SK-N-SH (cell line): ENCODE measurements at regions not wholly inside any gene's neighbourhood (a gene's known extent, or its start where the extent isn't known, plus 50 kb on each side); places are given as distances from the start of the nearest gene placed in this dataset.

ENCODE experiments used
- CHD2 ChIP-seq: fragments of 150-350 bp; IDR thresholded peaks from 2 replicates; pipeline ENCODE4 v1.6.1; 2018; ENCODE audit warnings: low read length; ENCODE audit not compliant: partially characterized antibody
- GATA2 ChIP-seq: sonication (generic); formaldehyde crosslinking; IDR thresholded peaks from 2 replicates; pipeline ENCODE4 v1.5.0; 2020; ENCODE audit warnings: mild to moderate bottlenecking, missing genetic modification reagents
- JUND ChIP-seq: IDR thresholded peaks from 2 replicates; pipeline ENCODE4 v1.4.0; 2012
- MXI1 ChIP-seq: IDR thresholded peaks from 2 replicates; pipeline ENCODE4 v1.6.1; 2012; ENCODE audit warnings: mild to moderate bottlenecking, low read depth, low read length, improper control_type of control experiment
- RAD21 ChIP-seq: IDR thresholded peaks from 2 replicates; pipeline ENCODE4 v1.6.1; 2012; ENCODE audit warnings: mild to moderate bottlenecking, low read length
- RCOR1 ChIP-seq: fragments of 150-350 bp; IDR thresholded peaks from 2 replicates; pipeline ENCODE4 v1.6.1; 2017; ENCODE audit warnings: antibody characterized with exemption, low read length
- RXRA ChIP-seq: IDR thresholded peaks from 2 replicates; pipeline ENCODE4 v1.4.0; 2012; ENCODE audit warnings: low read depth, mild to moderate bottlenecking, borderline replicate concordance
- SMC3 ChIP-seq: IDR thresholded peaks from 2 replicates; pipeline ENCODE4 v1.6.1; 2012; ENCODE audit warnings: low read depth, low read length, improper control_type of control experiment
- TAF1 ChIP-seq: IDR thresholded peaks from 2 replicates; pipeline ENCODE4 v1.6.1; 2012; ENCODE audit warnings: low read depth, mild to moderate bottlenecking, low read length, moderate library complexity, borderline replicate concordance
- TCF12 ChIP-seq: IDR thresholded peaks from 2 replicates; pipeline ENCODE4 v1.4.0; 2012
- TF ChIP-seq, protein P1 (sequence below): fragments of 150-350 bp; IDR thresholded peaks from 2 replicates; pipeline ENCODE4 v1.6.1; 2017; ENCODE audit warnings: antibody characterized with exemption, low read length, low read depth, borderline replicate concordance
- TF ChIP-seq, protein P2 (sequence below): fragments of 200-600 bp; sonication (generic); IDR thresholded peaks from 2 replicates; pipeline ENCODE4 v1.6.1; 2017; ENCODE audit warnings: antibody characterized with exemption, mild to moderate bottlenecking, moderate library complexity
- TF ChIP-seq, protein P3 (sequence below): IDR thresholded peaks from 2 replicates; pipeline ENCODE4 v1.6.1; 2012; ENCODE audit warnings: mild to moderate bottlenecking, low read depth, low read length, moderate library complexity
- TF ChIP-seq, protein P4 (sequence below): IDR thresholded peaks from 2 replicates; pipeline ENCODE4; 2012

DNA sequence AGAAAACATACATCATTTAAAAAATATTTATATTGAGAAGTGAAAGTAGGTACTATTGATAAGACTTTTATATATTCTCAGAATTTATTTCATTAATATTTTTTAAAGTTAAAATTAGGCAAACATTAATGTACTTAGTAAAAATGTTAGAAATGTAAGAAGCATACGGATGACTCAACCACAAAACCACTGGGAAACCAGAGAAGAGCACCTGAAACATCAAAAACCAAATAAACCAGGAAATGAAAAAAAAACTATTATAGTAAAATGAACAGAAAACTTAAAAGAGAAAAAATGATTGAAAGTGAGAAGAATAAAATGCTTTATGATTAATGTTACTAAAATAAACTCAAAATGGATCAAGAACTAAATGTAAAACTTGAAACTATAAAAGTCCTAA lies 233.2 kb upstream of the DAB2 start:
- TF ChIP-seq, protein P1, sequence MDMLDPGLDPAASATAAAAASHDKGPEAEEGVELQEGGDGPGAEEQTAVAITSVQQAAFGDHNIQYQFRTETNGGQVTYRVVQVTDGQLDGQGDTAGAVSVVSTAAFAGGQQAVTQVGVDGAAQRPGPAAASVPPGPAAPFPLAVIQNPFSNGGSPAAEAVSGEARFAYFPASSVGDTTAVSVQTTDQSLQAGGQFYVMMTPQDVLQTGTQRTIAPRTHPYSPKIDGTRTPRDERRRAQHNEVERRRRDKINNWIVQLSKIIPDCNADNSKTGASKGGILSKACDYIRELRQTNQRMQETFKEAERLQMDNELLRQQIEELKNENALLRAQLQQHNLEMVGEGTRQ: no peak
- TF ChIP-seq TCF12: no peak
- TF ChIP-seq CHD2: no peak
- no peak for TF ChIP-seq JUND
- TF ChIP-seq RXRA: no peak
- TF ChIP-seq, protein P2, sequence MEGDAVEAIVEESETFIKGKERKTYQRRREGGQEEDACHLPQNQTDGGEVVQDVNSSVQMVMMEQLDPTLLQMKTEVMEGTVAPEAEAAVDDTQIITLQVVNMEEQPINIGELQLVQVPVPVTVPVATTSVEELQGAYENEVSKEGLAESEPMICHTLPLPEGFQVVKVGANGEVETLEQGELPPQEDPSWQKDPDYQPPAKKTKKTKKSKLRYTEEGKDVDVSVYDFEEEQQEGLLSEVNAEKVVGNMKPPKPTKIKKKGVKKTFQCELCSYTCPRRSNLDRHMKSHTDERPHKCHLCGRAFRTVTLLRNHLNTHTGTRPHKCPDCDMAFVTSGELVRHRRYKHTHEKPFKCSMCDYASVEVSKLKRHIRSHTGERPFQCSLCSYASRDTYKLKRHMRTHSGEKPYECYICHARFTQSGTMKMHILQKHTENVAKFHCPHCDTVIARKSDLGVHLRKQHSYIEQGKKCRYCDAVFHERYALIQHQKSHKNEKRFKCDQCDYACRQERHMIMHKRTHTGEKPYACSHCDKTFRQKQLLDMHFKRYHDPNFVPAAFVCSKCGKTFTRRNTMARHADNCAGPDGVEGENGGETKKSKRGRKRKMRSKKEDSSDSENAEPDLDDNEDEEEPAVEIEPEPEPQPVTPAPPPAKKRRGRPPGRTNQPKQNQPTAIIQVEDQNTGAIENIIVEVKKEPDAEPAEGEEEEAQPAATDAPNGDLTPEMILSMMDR: no peak
- TF ChIP-seq TAF1: no peak
- no peak for TF ChIP-seq RAD21
- TF ChIP-seq SMC3: no peak
- TF ChIP-seq MXI1: no peak
- TF ChIP-seq, protein P3, sequence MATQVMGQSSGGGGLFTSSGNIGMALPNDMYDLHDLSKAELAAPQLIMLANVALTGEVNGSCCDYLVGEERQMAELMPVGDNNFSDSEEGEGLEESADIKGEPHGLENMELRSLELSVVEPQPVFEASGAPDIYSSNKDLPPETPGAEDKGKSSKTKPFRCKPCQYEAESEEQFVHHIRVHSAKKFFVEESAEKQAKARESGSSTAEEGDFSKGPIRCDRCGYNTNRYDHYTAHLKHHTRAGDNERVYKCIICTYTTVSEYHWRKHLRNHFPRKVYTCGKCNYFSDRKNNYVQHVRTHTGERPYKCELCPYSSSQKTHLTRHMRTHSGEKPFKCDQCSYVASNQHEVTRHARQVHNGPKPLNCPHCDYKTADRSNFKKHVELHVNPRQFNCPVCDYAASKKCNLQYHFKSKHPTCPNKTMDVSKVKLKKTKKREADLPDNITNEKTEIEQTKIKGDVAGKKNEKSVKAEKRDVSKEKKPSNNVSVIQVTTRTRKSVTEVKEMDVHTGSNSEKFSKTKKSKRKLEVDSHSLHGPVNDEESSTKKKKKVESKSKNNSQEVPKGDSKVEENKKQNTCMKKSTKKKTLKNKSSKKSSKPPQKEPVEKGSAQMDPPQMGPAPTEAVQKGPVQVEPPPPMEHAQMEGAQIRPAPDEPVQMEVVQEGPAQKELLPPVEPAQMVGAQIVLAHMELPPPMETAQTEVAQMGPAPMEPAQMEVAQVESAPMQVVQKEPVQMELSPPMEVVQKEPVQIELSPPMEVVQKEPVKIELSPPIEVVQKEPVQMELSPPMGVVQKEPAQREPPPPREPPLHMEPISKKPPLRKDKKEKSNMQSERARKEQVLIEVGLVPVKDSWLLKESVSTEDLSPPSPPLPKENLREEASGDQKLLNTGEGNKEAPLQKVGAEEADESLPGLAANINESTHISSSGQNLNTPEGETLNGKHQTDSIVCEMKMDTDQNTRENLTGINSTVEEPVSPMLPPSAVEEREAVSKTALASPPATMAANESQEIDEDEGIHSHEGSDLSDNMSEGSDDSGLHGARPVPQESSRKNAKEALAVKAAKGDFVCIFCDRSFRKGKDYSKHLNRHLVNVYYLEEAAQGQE: no peak
- no peak for TF ChIP-seq RCOR1
- TF ChIP-seq GATA2: no peak
- TF ChIP-seq, protein P4, sequence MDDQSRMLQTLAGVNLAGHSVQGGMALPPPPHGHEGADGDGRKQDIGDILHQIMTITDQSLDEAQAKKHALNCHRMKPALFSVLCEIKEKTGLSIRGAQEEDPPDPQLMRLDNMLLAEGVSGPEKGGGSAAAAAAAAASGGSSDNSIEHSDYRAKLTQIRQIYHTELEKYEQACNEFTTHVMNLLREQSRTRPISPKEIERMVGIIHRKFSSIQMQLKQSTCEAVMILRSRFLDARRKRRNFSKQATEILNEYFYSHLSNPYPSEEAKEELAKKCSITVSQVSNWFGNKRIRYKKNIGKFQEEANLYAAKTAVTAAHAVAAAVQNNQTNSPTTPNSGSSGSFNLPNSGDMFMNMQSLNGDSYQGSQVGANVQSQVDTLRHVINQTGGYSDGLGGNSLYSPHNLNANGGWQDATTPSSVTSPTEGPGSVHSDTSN: no peak
